H1 (cell line): ENCODE measurements at regions not wholly inside any gene's neighbourhood (a gene's known extent, or its start where the extent isn't known, plus 50 kb on each side); places are given as distances from the start of the nearest gene placed in this dataset.
"Not testable (repeated sequence)": the region's sequence is repeated elsewhere in the genome, so short reads cannot be mapped to it uniquely, and the experiment has no call there.

Experiments used
- JUN ChIP-seq: IDR thresholded peaks from 2 replicates; pipeline ENCODE4 v1.6.1; 2011; ENCODE audit warnings: low read depth, mild to moderate bottlenecking, improper control_type of control experiment, low read length
- SP1 ChIP-seq: IDR thresholded peaks from 2 replicates; pipeline ENCODE4 v1.6.1; 2011; ENCODE audit warnings: low read depth, low read length
- TF ChIP-seq, protein P1 (sequence below): IDR thresholded peaks from 2 replicates; pipeline ENCODE4 v1.6.1; 2012; ENCODE audit warnings: inconsistent platforms

DNA sequence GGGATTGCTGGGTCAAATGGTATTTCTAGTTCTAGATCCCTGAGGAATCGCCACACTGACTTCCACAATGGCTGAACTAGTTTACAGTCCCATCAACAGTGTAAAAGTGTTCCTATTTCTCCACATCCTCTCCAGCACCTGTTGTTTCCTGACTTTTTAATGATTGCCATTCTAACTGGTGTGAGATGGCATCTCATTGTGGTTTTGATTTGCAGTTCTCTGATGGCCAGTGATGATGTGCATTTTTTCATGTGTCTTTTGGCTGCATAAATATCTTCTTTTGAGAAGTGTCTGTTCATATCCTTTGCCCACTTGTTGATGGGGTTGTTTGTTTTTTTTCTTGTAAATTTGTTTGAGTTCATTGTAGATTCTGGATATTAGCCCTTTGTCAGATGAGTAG, 220.3 kb downstream of the NPR3 start:
- TF ChIP-seq, protein P1, sequence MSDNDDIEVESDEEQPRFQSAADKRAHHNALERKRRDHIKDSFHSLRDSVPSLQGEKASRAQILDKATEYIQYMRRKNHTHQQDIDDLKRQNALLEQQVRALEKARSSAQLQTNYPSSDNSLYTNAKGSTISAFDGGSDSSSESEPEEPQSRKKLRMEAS: not testable (repeated sequence)
- TF ChIP-seq JUN, SP1: not testable (repeated sequence)
